ENCODE measurements at regions not wholly inside any gene's neighbourhood (a gene's known extent, or its start where the extent isn't known, plus 50 kb on each side); places are given as distances from the start of the nearest gene placed in this dataset.

- H3K4me1 ChIP-seq: no peaks in the 10 kb centered on the region
- no peak overlapping the region for H3K4me3 ChIP-seq
- WGBS, 5 donors: 87 to 100% (median 94%) methylated on average over 1 of the region's 1 CpG
- peaks cover 0 to 8% (median 3%) of the 10 kb centered on the region in 4 donors for H3K9me3 ChIP-seq
- intact Hi-C loops (cut with DNase I; ENCODE audit: low total_unique reads): no loop called here
- H3K36me3 ChIP-seq: no peaks in the 10 kb centered on the region
- no peak overlapping the region for H3K27ac ChIP-seq
- no peak for DNase-seq
- no peak for TF ChIP-seq POLR2A (IDR thresholded peaks at IDR 0.05)
- TF ChIP-seq, protein P1, sequence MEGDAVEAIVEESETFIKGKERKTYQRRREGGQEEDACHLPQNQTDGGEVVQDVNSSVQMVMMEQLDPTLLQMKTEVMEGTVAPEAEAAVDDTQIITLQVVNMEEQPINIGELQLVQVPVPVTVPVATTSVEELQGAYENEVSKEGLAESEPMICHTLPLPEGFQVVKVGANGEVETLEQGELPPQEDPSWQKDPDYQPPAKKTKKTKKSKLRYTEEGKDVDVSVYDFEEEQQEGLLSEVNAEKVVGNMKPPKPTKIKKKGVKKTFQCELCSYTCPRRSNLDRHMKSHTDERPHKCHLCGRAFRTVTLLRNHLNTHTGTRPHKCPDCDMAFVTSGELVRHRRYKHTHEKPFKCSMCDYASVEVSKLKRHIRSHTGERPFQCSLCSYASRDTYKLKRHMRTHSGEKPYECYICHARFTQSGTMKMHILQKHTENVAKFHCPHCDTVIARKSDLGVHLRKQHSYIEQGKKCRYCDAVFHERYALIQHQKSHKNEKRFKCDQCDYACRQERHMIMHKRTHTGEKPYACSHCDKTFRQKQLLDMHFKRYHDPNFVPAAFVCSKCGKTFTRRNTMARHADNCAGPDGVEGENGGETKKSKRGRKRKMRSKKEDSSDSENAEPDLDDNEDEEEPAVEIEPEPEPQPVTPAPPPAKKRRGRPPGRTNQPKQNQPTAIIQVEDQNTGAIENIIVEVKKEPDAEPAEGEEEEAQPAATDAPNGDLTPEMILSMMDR (IDR thresholded peaks at IDR 0.05): no peak
- TF ChIP-seq POLR2AphosphoS5 (IDR thresholded peaks at IDR 0.05): no peak
- TF ChIP-seq EP300 (IDR thresholded peaks at IDR 0.05): no peak
- no peaks in the 10 kb centered on the region for H3K27me3 ChIP-seq
Observed at GRCh38 chr6:87916446-87916845, 131.2 kb upstream of the SPACA1 start.

GRCh38 chr6:87914637-87915395 is 132.8 kb upstream of the SPACA1 start:
- peak in 1 of 2 donors; percentile 34 for DNase-seq
- Histone ChIP-seq H3K36me3 (no peaks in the 10 kb centered on the region), H3K27me3 (no peaks in the 10 kb centered on the region), H3K27ac (no peak overlapping the region), H3K9me3 (peaks cover 0 to 8% (median 3%) of the 10 kb centered on the region in 4 donors), H3K4me3 (no peak overlapping the region), H3K4me1 (no peaks in the 10 kb centered on the region)
- 86 to 93% (median 92%) methylated on average over 4 of the region's 4 CpGs for WGBS, 5 donors
- TF ChIP-seq, protein P1 (IDR thresholded peaks at IDR 0.05): no peak
- TF ChIP-seq POLR2AphosphoS5 (IDR thresholded peaks at IDR 0.05): no peak
- no peak for TF ChIP-seq EP300 (IDR thresholded peaks at IDR 0.05)
- TF ChIP-seq POLR2A (IDR thresholded peaks at IDR 0.05): no peak
- intact Hi-C loops (cut with DNase I; ENCODE audit: low total_unique reads): no loop called here

GRCh38 chr6:87913974-87914373 is 133.7 kb upstream of the SPACA1 start:
- TF ChIP-seq, protein P1 (IDR thresholded peaks at IDR 0.05): no peak
- TF ChIP-seq EP300 (IDR thresholded peaks at IDR 0.05) (no peak), POLR2AphosphoS5 (IDR thresholded peaks at IDR 0.05) (no peak), POLR2A (IDR thresholded peaks at IDR 0.05) (no peak)
- no peaks in the 10 kb centered on the region for H3K27me3 ChIP-seq
- no peak overlapping the region for H3K27ac ChIP-seq
- no peak overlapping the region for H3K4me3 ChIP-seq
- H3K9me3 ChIP-seq: peaks cover 0 to 8% (median 3%) of the 10 kb centered on the region in 4 donors
- H3K4me1 ChIP-seq: no peaks in the 10 kb centered on the region
- intact Hi-C loops (cut with DNase I; ENCODE audit: low total_unique reads): no loop called here
- H3K36me3 ChIP-seq: no peaks in the 10 kb centered on the region
- no peak for DNase-seq
- WGBS, 5 donors: 59 to 74% (median 72%) methylated on average over 6 of the region's 6 CpGs

DNA sequence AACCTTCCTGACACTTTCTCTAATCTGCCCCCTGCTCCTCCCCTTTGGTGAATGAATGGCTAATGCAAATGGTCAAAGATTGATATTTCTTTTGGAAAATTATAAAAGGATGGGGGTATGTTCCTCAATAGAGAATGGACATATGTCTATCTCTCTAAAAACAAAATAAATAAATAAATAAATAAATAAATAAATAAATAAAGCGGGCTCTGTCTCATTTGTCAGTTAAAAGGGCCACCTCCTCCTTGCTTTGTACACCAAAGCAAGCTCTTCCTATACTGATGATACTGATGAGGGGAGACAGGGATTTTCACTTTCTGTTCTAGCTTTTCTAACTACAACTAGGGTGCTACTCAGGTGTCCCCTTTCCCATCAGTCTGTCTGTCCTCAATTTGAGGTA is 135.5 kb upstream of the SPACA1 start:
- Histone ChIP-seq H3K27ac (no peak overlapping the region), H3K9me3 (peaks cover 0 to 8% (median 3%) of the 10 kb centered on the region in 4 donors), H3K4me3 (no peak overlapping the region), H3K36me3 (no peaks in the 10 kb centered on the region), H3K27me3 (no peaks in the 10 kb centered on the region), H3K4me1 (no peaks in the 10 kb centered on the region)
- TF ChIP-seq, protein P1 (IDR thresholded peaks at IDR 0.05): no peak
- TF ChIP-seq EP300 (IDR thresholded peaks at IDR 0.05) (no peak), POLR2A (IDR thresholded peaks at IDR 0.05) (no peak), POLR2AphosphoS5 (IDR thresholded peaks at IDR 0.05) (no peak)
- intact Hi-C loops (cut with DNase I; ENCODE audit: low total_unique reads): no loop called here
- no peak for DNase-seq
- WGBS, 5 donors: 88 to 100% (median 93%) methylated on average over 1 of the region's 1 CpG
